WTC11 (cell line): ENCODE measurements at regions not wholly inside any gene's neighbourhood (a gene's known extent, or its start where the extent isn't known, plus 50 kb on each side); places are given as distances from the start of the nearest gene placed in this dataset.

Source experiments
- ATAC-seq: fragments of 200-7000 bp; cut with Tn5 transposase; 2 replicates; pipeline ENCODE4 v1.10.0; 2021; ENCODE audit warnings: mild to moderate bottlenecking, moderate library complexity
- CTCF ChIA-PET: fragments of 300-600 bp; sonication (Branson Sonifier 250); formaldehyde crosslinking; loops from one replicate; lab custom pipeline; 2021; ENCODE audit warnings: antibody characterized with exemption; lab: Charles Lee
- POLR2A ChIA-PET: fragments of 350-600 bp; sonication (Branson Sonifier 250); formaldehyde crosslinking; loops from one replicate; lab custom pipeline; 2021; ENCODE audit warnings: antibody characterized with exemption; lab: Charles Lee
- DNase-seq: peaks from one replicate; pipeline ENCODE4 v3.0.0; 2021; ENCODE audit warnings: low spot score
- H3K27ac Mint-ChIP-seq: 2 replicates; pipeline ENCODE4 v1.8.0; 2021; ENCODE audit warnings: mixed read lengths
- H3K27me3 Mint-ChIP-seq: 2 replicates; pipeline ENCODE4 v1.8.0; 2021; ENCODE audit warnings: low read depth, mild to moderate bottlenecking, moderate library complexity, mixed read lengths
- H3K36me3 Mint-ChIP-seq: 2 replicates; pipeline ENCODE4 v1.8.0; 2021; ENCODE audit warnings: mixed read lengths
- H3K4me1 Mint-ChIP-seq: 2 replicates; pipeline ENCODE4 v1.8.0; 2022; ENCODE audit warnings: mixed read lengths
- H3K4me3 Mint-ChIP-seq: 2 replicates; pipeline ENCODE4 v1.8.0; 2021; ENCODE audit warnings: mild to moderate bottlenecking, moderate library complexity, mixed read lengths
- H3K9me3 Mint-ChIP-seq: 2 replicates; pipeline ENCODE4 v1.8.0; 2021; ENCODE audit warnings: mixed read lengths
- FOXK1 ChIP-seq: sonication (generic); formaldehyde crosslinking; IDR thresholded peaks from 2 replicates; pipeline ENCODE4 v1.8.0; 2022; ENCODE audit warnings: mild to moderate bottlenecking, moderate library complexity, missing genetic modification reagents
- FOXP1 ChIP-seq: sonication (generic); formaldehyde crosslinking; IDR thresholded peaks from 2 replicates; pipeline ENCODE4 v1.8.0; 2022; ENCODE audit warnings: missing genetic modification reagents, mild to moderate bottlenecking, moderate library complexity, borderline replicate concordance
- JUN ChIP-seq: sonication (generic); formaldehyde crosslinking; IDR thresholded peaks from 2 replicates; pipeline ENCODE4 v1.8.0; 2023; ENCODE audit warnings: mild to moderate bottlenecking, missing genetic modification reagents
- NFYB ChIP-seq: sonication (generic); formaldehyde crosslinking; conservative IDR thresholded peaks from 2 replicates; pipeline ENCODE4 v1.8.0; 2022; ENCODE audit warnings: low read depth, missing genetic modification reagents
- RELA ChIP-seq: sonication (generic); formaldehyde crosslinking; IDR thresholded peaks from 2 replicates; pipeline ENCODE4 v1.8.1; 2022; ENCODE audit warnings: missing genetic modification reagents, mild to moderate bottlenecking, borderline replicate concordance
- SP1 ChIP-seq: sonication (generic); formaldehyde crosslinking; conservative IDR thresholded peaks from 2 replicates; pipeline ENCODE4 v1.8.1; 2022; ENCODE audit warnings: missing genetic modification reagents
- TEAD1 ChIP-seq: sonication (generic); formaldehyde crosslinking; IDR thresholded peaks from 2 replicates; pipeline ENCODE4 v1.8.0; 2022; ENCODE audit warnings: mild to moderate bottlenecking, missing genetic modification reagents
- ZNF423 ChIP-seq: fragments of 250-450 bp; sonication (Bioruptor Pico); IDR thresholded peaks from 2 replicates; pipeline ENCODE4 v2.1.2; 2022; ENCODE audit warnings: mild to moderate bottlenecking, moderate library complexity
- TF ChIP-seq, protein P1 (sequence below): sonication (generic); formaldehyde crosslinking; IDR thresholded peaks from 2 replicates; pipeline ENCODE4 v1.8.1; 2022; ENCODE audit warnings: mild to moderate bottlenecking, moderate library complexity, missing genetic modification reagents
- TF ChIP-seq, protein P2 (sequence below): sonication (generic); formaldehyde crosslinking; IDR thresholded peaks from 2 replicates; pipeline ENCODE4 v1.8.1; 2023; ENCODE audit warnings: mild to moderate bottlenecking, missing genetic modification reagents, moderate library complexity
- TF ChIP-seq, protein P3 (sequence below): sonication (generic); formaldehyde crosslinking; IDR thresholded peaks from 2 replicates; pipeline ENCODE4 v1.8.0; 2023; ENCODE audit warnings: missing genetic modification reagents
- TF ChIP-seq, protein P4 (sequence below): sonication (generic); formaldehyde crosslinking; IDR thresholded peaks from 2 replicates; pipeline ENCODE4 v1.8.1; 2023; ENCODE audit warnings: mild to moderate bottlenecking, moderate library complexity, missing genetic modification reagents
- TF ChIP-seq, protein P5 (sequence below): sonication (generic); formaldehyde crosslinking; IDR thresholded peaks from 2 replicates; pipeline ENCODE4 v1.8.0; 2022; ENCODE audit warnings: mild to moderate bottlenecking, missing genetic modification reagents

DNA sequence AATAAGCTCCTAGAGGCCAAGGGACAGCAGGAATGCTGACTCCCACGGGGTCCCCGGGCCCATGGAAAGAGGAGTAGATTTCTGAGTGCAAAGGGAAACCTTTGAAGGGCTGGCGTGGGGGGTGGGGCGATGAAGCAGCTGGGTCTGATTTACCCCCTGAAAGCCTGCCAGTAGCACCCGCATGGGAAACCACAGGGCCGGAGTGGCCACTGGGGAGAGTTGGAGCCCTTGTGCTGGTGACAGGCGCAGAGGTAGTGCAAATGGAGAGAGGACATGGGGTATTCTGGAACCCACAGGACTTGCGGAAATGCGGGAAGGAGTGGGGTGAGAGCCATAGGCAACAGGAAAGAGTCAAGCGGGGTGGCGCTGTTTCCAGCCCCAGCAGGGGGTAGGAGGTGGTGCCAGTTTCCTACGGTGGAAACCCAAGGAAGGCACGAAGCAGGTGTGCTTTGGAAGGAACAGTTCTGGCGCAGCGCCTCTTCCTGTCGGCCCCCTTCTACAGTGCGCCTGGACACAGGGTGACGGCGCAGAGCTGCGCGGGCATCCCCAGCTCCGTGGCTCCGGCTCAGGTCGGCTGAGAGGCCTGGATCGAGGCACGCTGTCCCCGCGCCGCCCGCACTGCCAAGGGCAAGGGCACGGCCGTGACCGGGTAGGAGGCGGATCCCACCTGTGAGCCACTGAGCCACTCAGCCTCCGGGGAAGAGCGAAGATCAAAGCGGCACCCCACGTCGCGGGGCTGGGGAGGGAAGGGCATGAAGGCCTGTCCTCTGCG lies 149.0 kb upstream of the GLI2 start:
- TF ChIP-seq RELA (CRISPR knock-in tag) (peak; percentile 57; the same call in 1 of the 2 replicates), FOXP1 (CRISPR knock-in tag) (peak; percentile 63; the same call in 1 of the 2 replicates), ZNF423 (CRISPR knock-in tag) (peak; percentile 28; the same call in 1 of the 2 replicates)
- TF ChIP-seq, protein P1, sequence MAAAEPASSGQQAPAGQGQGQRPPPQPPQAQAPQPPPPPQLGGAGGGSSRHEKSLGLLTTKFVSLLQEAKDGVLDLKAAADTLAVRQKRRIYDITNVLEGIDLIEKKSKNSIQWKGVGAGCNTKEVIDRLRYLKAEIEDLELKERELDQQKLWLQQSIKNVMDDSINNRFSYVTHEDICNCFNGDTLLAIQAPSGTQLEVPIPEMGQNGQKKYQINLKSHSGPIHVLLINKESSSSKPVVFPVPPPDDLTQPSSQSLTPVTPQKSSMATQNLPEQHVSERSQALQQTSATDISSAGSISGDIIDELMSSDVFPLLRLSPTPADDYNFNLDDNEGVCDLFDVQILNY (CRISPR knock-in tag): no peak
- DNase-seq (peak; percentile 40), ATAC-seq (peak; percentile 72)
- H3K27me3 Mint-ChIP-seq: peaks cover 77% of the 10 kb centered on the region
- H3K36me3 Mint-ChIP-seq: no peaks in the 10 kb centered on the region
- H3K9me3 Mint-ChIP-seq: no peaks in the 10 kb centered on the region
- H3K27ac Mint-ChIP-seq: no peak overlapping the region
- peaks cover 32% of the 10 kb centered on the region for H3K4me1 Mint-ChIP-seq
- CTCF ChIA-PET: interaction anchor here (0.7 to 3.0 kb wide), 12 partner anchors 9 to 94 kb away, joined by 3 to 26 read pairs (median 4); no protein-coding TSS in a partner anchor
- H3K4me3 Mint-ChIP-seq: peak overlapping the region; percentile 67
- POLR2A ChIA-PET: interaction anchor here (0.5 kb wide), 1 partner anchor 256 kb away, joined by 3 read pairs; no protein-coding TSS in a partner anchor

DNA sequence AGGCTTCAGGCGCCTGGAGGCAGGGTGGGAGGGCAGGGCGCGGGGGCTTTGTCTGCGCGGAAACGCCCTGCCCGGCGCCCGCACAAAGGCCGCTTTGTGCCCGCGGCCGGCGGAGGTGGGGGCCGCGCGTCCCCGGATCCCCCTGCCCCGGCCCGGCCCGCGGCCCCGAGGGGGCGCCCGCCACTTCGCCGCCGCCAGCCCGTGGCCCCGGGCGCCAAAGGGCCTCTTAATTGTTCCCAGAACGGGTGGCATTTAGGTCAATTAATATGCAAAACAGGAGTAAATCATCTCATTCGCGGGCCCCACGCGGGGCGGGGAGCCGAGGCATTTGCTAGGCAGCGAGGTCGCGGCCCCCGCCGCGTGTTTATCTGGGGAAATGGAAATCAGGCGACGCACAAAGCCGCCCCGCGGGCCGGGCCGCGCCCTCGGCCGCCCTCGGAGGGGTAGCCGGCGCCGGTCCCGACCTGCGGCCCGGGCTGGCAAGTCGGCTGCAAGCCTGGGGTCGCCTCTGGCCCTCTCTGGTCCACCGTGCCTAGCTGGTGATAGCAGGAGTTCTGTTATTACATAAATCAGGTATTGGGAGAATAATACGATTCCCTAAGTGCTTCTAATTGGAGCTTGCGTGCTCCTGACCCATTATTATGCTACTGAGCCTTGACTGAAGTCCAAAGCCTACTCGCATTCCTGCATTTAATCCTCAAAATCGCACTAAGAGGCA lies 148.2 kb upstream of the GLI2 start:
- Mint-ChIP-seq H3K4me3 (peak overlapping the region; percentile 45), H3K36me3 (no peaks in the 10 kb centered on the region), H3K4me1 (peaks cover 39% of the 10 kb centered on the region), H3K9me3 (no peaks in the 10 kb centered on the region), H3K27ac (no peak overlapping the region), H3K27me3 (peaks cover 81% of the 10 kb centered on the region)
- TF ChIP-seq FOXP1 (CRISPR knock-in tag) (peak; percentile 51; the same call in 1 of the 2 replicates), JUN (CRISPR knock-in tag) (no peak), SP1 (CRISPR knock-in tag) (peak; percentile 52; the same call in 1 of the 2 replicates), TEAD1 (CRISPR knock-in tag) (peak; percentile 60; the same call in 1 of the 2 replicates), FOXK1 (0 out of 2 replicates have a peak, but pooled peaks have one; percentile 22), NFYB (CRISPR knock-in tag) (no peak)
- TF ChIP-seq, protein P2, sequence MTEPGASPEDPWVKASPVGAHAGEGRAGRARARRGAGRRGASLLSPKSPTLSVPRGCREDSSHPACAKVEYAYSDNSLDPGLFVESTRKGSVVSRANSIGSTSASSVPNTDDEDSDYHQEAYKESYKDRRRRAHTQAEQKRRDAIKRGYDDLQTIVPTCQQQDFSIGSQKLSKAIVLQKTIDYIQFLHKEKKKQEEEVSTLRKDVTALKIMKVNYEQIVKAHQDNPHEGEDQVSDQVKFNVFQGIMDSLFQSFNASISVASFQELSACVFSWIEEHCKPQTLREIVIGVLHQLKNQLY: no peak
- TF ChIP-seq, protein P3, sequence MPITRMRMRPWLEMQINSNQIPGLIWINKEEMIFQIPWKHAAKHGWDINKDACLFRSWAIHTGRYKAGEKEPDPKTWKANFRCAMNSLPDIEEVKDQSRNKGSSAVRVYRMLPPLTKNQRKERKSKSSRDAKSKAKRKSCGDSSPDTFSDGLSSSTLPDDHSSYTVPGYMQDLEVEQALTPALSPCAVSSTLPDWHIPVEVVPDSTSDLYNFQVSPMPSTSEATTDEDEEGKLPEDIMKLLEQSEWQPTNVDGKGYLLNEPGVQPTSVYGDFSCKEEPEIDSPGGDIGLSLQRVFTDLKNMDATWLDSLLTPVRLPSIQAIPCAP (CRISPR knock-in tag): no peak
- TF ChIP-seq, protein P4, sequence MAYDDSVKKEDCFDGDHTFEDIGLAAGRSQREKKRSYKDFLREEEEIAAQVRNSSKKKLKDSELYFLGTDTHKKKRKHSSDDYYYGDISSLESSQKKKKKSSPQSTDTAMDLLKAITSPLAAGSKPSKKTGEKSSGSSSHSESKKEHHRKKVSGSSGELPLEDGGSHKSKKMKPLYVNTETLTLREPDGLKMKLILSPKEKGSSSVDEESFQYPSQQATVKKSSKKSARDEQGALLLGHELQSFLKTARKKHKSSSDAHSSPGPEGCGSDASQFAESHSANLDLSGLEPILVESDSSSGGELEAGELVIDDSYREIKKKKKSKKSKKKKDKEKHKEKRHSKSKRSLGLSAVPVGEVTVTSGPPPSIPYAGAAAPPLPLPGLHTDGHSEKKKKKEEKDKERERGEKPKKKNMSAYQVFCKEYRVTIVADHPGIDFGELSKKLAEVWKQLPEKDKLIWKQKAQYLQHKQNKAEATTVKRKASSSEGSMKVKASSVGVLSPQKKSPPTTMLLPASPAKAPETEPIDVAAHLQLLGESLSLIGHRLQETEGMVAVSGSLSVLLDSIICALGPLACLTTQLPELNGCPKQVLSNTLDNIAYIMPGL (CRISPR knock-in tag): 0 out of 2 replicates have a peak, but pooled peaks have one; percentile 3
- ChIA-PET CTCF (interaction anchor here (0.8 to 3.0 kb wide), 8 partner anchors 9 to 93 kb away, joined by 3 to 26 read pairs (median 6); no protein-coding TSS in a partner anchor), POLR2A (no interaction called here)
- ATAC-seq (peak; percentile 58), DNase-seq (peak; percentile 43)

DNA sequence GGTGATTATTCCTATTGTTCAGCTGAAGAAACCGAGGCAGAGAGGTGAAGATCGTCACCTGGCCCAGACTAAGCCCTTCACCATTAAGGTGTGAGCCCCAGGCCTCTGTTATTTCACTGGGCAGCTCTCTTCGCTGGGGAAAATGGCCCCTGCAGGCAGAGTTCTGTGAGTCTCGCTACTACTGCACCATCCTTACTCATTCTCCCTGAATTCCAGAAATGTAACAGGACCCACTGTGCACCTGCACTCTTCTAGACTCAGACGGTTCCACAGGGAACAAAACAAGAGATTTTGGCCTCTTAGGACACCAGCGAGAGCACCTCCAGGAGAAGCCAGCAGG lies 147.7 kb upstream of the GLI2 start:
- peaks cover 39% of the 10 kb centered on the region for H3K4me1 Mint-ChIP-seq
- H3K36me3 Mint-ChIP-seq: no peaks in the 10 kb centered on the region
- TF ChIP-seq, protein P5, sequence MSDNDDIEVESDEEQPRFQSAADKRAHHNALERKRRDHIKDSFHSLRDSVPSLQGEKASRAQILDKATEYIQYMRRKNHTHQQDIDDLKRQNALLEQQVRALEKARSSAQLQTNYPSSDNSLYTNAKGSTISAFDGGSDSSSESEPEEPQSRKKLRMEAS (CRISPR knock-in tag): peak; percentile 33; the same call in 1 of the 2 replicates
- no peak for TF ChIP-seq TEAD1 (CRISPR knock-in tag)
- H3K9me3 Mint-ChIP-seq: no peaks in the 10 kb centered on the region
- H3K27ac Mint-ChIP-seq: no peak overlapping the region
- peak overlapping the region; percentile 45 for H3K4me3 Mint-ChIP-seq
- ATAC-seq: peak; percentile 9
- ChIA-PET POLR2A (no interaction called here), CTCF (interaction anchor here (0.8 to 3.0 kb wide), 4 partner anchors 18 to 91 kb away, joined by 3 to 26 read pairs (median 10); no protein-coding TSS in a partner anchor)
- peaks cover 79% of the 10 kb centered on the region for H3K27me3 Mint-ChIP-seq
- DNase-seq: no peak
